Gastrocnemius medialis (tissue), 4 donors: ENCODE measurements at regions not wholly inside any gene's neighbourhood (a gene's known extent, or its start where the extent isn't known, plus 50 kb on each side); places are given as distances from the start of the nearest gene placed in this dataset.

Experiments used
- ATAC-seq, 2 donors: fragments of 150-250 bp; one replicate each; pipeline ENCODE4 v1.9.1; 2016
- DNase-seq, 2 donors: peaks; one replicate each; pipeline ENCODE4 v3.0.0-alpha.2; 2019
- H3K27ac ChIP-seq, 4 donors: fragments of 200-600 bp; sonication (generic); 1 replicate in 1 of 4; 2 replicates in 3 of 4; pipeline ENCODE4 v1.5.1; 2016 to 2018; ENCODE audit warnings: mild to moderate bottlenecking in 2 of 4, moderate library complexity in 1 of 4
- H3K27me3 ChIP-seq, 3 donors: fragments of 200-600 bp; sonication (generic) in 2 of 3; 1 replicate in 1 of 3; 2 replicates in 2 of 3; pipeline versions ENCODE4 v1.5.1 to v1.6.0; 2016 to 2019; ENCODE audit warnings: mild to moderate bottlenecking in 1 of 3, moderate library complexity in 1 of 3
- H3K36me3 ChIP-seq, 2 donors: fragments of 200-600 bp; sonication (generic) in 1 of 2; one replicate each; pipeline ENCODE4 v1.5.1; 2017 to 2018
- H3K4me1 ChIP-seq, 2 donors: fragments of 200-600 bp; sonication (generic) in 1 of 2; one replicate each; pipeline ENCODE4 v1.5.1; 2016 to 2017; ENCODE audit warnings: mild to moderate bottlenecking in 2 of 2
- H3K4me3 ChIP-seq, 4 donors: fragments of 200-600 bp; sonication (generic) in 3 of 4; 1 replicate in 1 of 4; 2 replicates in 3 of 4; pipeline ENCODE4 v1.5.1; 2016 to 2019; ENCODE audit warnings: mild to moderate bottlenecking in 2 of 4
- H3K9me3 ChIP-seq, 3 donors: fragments of 200-600 bp; sonication (generic) in 2 of 3; 1 replicate in 1 of 3; 2 replicates in 2 of 3; pipeline ENCODE4 v1.5.1; 2016 to 2019
- POLR2A ChIP-seq, 2 donors: fragments of 450-650 bp; IDR thresholded peaks; one replicate each; pipeline ENCODE4 v1.6.1; 2017; ENCODE audit warnings: antibody characterized with exemption in 2 of 2, mild to moderate bottlenecking in 2 of 2, moderate library complexity in 2 of 2
- in situ Hi-C, 4 donors: fragments of 200-750 bp; cut with MboI; loops; one replicate each; pipeline versions ENCODE4 v1.15.0 to v1.8.0; 2017; ENCODE audit warnings: low sequenced_read_pairs in 4 of 4
- intact Hi-C: fragments of 100-400 bp; cut with DNase I; formaldehyde crosslinking; loops from one replicate; pipeline ENCODE4 v1.15.1; 2023; ENCODE audit warnings: low total_unique reads
- TF ChIP-seq, protein P1 (sequence below), 5 experiments: fragments of 450-650 bp in 3 of 5; fragments of 200-600 bp in 2 of 5; sonication (generic) in 2 of 5; IDR thresholded peaks in 4 of 5; conservative IDR thresholded peaks in 1 of 5; 1 replicate in 4 of 5; 2 replicates in 1 of 5; pipeline ENCODE4 v1.5.1; 2016 to 2019; ENCODE audit warnings: antibody characterized with exemption in 5 of 5, mild to moderate bottlenecking in 3 of 5, moderate library complexity in 3 of 5

DNA sequence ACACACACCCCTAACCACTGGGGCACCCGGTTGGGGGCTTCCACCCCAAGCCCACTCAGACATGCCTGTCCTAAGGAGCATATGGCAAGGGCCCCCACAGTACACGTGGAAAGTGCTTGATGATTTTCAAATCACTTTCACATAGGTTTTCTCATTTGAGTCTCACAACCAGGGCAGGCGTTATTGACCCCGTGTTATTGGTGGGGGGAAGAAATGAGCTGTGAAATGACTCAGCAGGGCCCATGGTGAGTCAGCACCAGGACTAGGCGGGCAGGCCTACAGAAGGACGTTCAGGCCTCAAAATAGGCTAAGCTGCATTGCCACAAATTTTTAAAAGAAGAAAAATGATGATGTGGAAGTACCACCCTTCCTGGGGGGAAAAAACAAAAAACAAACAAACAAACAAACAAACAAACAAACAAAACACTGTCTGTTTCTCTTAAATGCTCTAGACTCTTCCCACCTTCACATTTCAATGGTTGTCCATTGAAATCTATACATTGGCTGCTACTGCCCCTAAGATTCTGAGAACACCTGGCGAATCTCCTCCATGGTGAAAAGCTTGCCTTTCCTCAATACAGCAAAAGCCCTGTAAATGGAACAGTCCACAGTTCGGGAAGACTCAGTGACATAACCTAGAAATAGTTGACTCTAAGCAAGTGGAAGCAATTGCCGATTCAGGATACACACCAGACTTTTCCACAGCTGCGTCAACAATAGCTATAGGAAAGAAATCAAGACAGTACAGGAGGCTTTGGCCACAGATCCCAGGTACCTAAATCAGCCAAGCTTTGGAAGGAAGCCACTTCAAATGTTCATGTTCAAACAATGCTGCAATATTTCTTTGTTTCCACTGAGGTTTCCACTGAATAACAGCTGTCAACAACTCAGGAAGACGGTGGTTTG lies 234.7 kb downstream of the TOMM20 start:
- in situ Hi-C loops (loop anchor here (25.0 kb wide), 4 partner anchors 93 to 407 kb away; partner anchors contain the start of genes IRF2BP2 (in 3 of the 4) and TARBP1 (in 1 of the 4)), intact Hi-C loops (no loop called here)
- peak overlapping the region; percentile 64 to 75 (median 66) for H3K27ac ChIP-seq

DNA sequence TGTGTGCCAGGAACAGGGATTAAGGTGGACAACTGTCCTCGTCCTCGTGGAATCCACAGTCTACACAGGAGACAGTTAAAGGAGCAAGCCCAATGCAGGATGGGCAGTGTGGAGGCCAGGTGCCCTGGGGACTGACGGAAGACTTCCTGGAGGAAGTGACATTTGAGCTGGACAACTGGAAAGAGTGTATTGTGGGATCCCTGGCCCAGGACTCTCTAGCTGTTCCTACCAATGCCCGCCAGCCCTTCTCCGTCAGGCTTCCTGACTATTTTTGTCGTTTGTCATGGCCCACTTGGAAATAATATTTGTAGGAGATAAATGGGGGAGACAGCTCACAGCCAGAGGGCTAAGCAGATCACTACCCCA lies 235.3 kb downstream of the TOMM20 start:
- peaks cover 31 to 32% of the 10 kb centered on the region in 2 donors for H3K4me1 ChIP-seq
- H3K36me3 ChIP-seq, result no peaks in the 10 kb centered on the region
- DNase-seq (no peak), ATAC-seq (no peak)
- peak overlapping the region; percentile 64 to 75 (median 66) for H3K27ac ChIP-seq
- no peak overlapping the region for H3K4me3 ChIP-seq
- H3K9me3 ChIP-seq, result no peaks in the 10 kb centered on the region
- TF ChIP-seq, protein P1, sequence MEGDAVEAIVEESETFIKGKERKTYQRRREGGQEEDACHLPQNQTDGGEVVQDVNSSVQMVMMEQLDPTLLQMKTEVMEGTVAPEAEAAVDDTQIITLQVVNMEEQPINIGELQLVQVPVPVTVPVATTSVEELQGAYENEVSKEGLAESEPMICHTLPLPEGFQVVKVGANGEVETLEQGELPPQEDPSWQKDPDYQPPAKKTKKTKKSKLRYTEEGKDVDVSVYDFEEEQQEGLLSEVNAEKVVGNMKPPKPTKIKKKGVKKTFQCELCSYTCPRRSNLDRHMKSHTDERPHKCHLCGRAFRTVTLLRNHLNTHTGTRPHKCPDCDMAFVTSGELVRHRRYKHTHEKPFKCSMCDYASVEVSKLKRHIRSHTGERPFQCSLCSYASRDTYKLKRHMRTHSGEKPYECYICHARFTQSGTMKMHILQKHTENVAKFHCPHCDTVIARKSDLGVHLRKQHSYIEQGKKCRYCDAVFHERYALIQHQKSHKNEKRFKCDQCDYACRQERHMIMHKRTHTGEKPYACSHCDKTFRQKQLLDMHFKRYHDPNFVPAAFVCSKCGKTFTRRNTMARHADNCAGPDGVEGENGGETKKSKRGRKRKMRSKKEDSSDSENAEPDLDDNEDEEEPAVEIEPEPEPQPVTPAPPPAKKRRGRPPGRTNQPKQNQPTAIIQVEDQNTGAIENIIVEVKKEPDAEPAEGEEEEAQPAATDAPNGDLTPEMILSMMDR (IDR thresholded peaks at IDR 0.05 in 4 of 5, conservative IDR thresholded peaks at IDR 0.05 in 1 of 5), result no peak
- TF ChIP-seq POLR2A (IDR thresholded peaks at IDR 0.05), result no peak
- intact Hi-C loops (no loop called here), in situ Hi-C loops (loop anchor here (25.0 kb wide), 4 partner anchors 94 to 406 kb away; partner anchors contain the start of genes IRF2BP2 (in 3 of the 4) and TARBP1 (in 1 of the 4))
- H3K27me3 ChIP-seq, result no peaks in the 10 kb centered on the region

More for the DNA sequence above, 234.7 kb downstream of the TOMM20 start:
- ATAC-seq (no peak), DNase-seq (no peak)
- Histone ChIP-seq H3K36me3 (no peaks in the 10 kb centered on the region), H3K9me3 (no peaks in the 10 kb centered on the region), H3K4me1 (peaks cover 37 to 39% of the 10 kb centered on the region in 2 donors), H3K4me3 (no peak overlapping the region), H3K27me3 (no peaks in the 10 kb centered on the region)
- TF ChIP-seq, protein P1 (IDR thresholded peaks at IDR 0.05 in 4 of 5, conservative IDR thresholded peaks at IDR 0.05 in 1 of 5), result no peak
- TF ChIP-seq POLR2A (IDR thresholded peaks at IDR 0.05), result no peak

DNA sequence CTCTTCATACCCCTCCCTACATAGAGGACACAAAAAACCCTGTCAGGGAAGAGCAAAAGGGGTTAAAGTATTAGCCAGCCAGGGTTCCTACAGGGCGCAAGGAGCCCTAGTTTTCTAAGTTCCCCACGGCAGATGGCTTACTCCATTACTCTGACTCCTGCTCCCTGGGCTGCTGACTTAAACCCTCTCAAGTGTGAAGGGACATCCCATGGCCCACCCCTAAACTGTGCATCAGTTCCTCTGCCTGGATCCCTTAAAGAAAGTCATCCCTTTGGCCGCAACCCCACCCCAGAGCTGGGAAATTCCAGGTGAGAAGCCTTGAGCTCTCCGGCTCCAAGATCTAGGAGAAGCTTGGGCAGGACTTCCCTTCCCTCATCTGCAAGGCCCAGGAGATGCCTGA lies 236.0 kb downstream of the TOMM20 start:
- Histone ChIP-seq H3K27ac (peak overlapping the region in 3 of 4 donors; percentile 66 to 75 (median 66)), H3K4me1 (peaks cover 27 to 33% of the 10 kb centered on the region in 2 donors), H3K36me3 (no peaks in the 10 kb centered on the region), H3K9me3 (no peaks in the 10 kb centered on the region), H3K27me3 (no peaks in the 10 kb centered on the region), H3K4me3 (no peak overlapping the region)
- no peak for DNase-seq
- TF ChIP-seq, protein P1 (IDR thresholded peaks at IDR 0.05 in 4 of 5, conservative IDR thresholded peaks at IDR 0.05 in 1 of 5), result no peak
- no peak for TF ChIP-seq POLR2A (IDR thresholded peaks at IDR 0.05)
- intact Hi-C loops (no loop called here), in situ Hi-C loops (loop anchor here (25.0 kb wide), 4 partner anchors 95 to 405 kb away; partner anchors contain the start of genes IRF2BP2 (in 3 of the 4) and TARBP1 (in 1 of the 4))
- ATAC-seq, result no peak

DNA sequence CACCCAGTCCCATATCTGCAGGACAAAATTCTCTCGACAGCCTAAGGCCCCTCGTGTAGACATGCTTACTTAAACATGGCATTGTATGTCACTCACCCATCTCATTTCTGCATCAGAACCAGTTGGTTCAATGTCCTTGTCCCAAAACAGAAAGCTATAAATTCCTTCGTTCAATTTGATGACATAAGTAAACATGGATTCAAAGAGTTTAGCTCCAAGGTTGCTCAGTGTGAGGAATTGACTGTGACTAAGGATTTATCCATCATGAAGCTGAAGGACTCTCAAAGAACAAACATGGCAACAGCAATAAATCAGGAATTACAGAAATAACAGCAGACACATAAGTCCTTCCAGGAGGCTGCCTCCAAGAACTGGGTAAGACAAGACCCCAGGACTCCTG lies 237.2 kb downstream of the TOMM20 start:
- ATAC-seq (no peak), DNase-seq (no peak)
- TF ChIP-seq, protein P1 (IDR thresholded peaks at IDR 0.05 in 4 of 5, conservative IDR thresholded peaks at IDR 0.05 in 1 of 5), result no peak
- no peak for TF ChIP-seq POLR2A (IDR thresholded peaks at IDR 0.05)
- in situ Hi-C loops, result loop anchor here (25.0 kb wide), 4 partner anchors 96 to 404 kb away; partner anchors contain the start of genes IRF2BP2 (in 3 of the 4) and TARBP1 (in 1 of the 4)
- Histone ChIP-seq H3K4me1 (peaks cover 28 to 31% of the 10 kb centered on the region in 2 donors), H3K27me3 (no peaks in the 10 kb centered on the region), H3K36me3 (no peaks in the 10 kb centered on the region), H3K27ac (peak overlapping the region in 2 of 4 donors; percentile 5 to 75), H3K9me3 (no peaks in the 10 kb centered on the region), H3K4me3 (no peak overlapping the region)
- intact Hi-C loops, result no loop called here
